Endothelial cell (in vitro differentiated cells): ENCODE measurements at regions not wholly inside any gene's neighbourhood (a gene's known extent, or its start where the extent isn't known, plus 50 kb on each side); places are given as distances from the start of the nearest gene placed in this dataset.

Experiments
- DNase-seq: peaks from one replicate; pipeline ENCODE4 v3.0.0; 2021; ENCODE audit warnings: low spot score
- H3K27ac Mint-ChIP-seq: one replicate; pipeline ENCODE4 v1.8.0; 2021; ENCODE audit warnings: mixed read lengths, inconsistent platforms; ENCODE audit not compliant: unreplicated experiment
- H3K27me3 Mint-ChIP-seq: one replicate; pipeline ENCODE4 v1.8.0; 2021; ENCODE audit warnings: mild to moderate bottlenecking, moderate library complexity, mixed read lengths, inconsistent platforms; ENCODE audit not compliant: unreplicated experiment
- H3K36me3 Mint-ChIP-seq: one replicate; pipeline ENCODE4 v1.8.0; 2021; ENCODE audit warnings: mild to moderate bottlenecking, low read depth, mixed read lengths, inconsistent platforms; ENCODE audit not compliant: unreplicated experiment
- H3K4me1 Mint-ChIP-seq: one replicate; pipeline ENCODE4 v1.8.0; 2021; ENCODE audit warnings: mild to moderate bottlenecking, mixed read lengths, inconsistent platforms; ENCODE audit not compliant: unreplicated experiment
- H3K4me3 Mint-ChIP-seq: one replicate; pipeline ENCODE4 v1.8.0; 2021; ENCODE audit warnings: mild to moderate bottlenecking, mixed read lengths, inconsistent platforms; ENCODE audit not compliant: unreplicated experiment
- H3K9me3 Mint-ChIP-seq: one replicate; pipeline ENCODE4 v1.8.0; 2021; ENCODE audit warnings: mixed read lengths, inconsistent platforms; ENCODE audit not compliant: unreplicated experiment
- CTCF ChIP-seq: fragments of 200-600 bp; sonication (generic); IDR thresholded peaks from one replicate; pipeline ENCODE4 v1.5.0; 2021; ENCODE audit warnings: antibody characterized with exemption; ENCODE audit not compliant: unreplicated experiment

- Mint-ChIP-seq H3K27ac (no peak overlapping the region), H3K9me3 (no peaks in the 10 kb centered on the region), H3K4me1 (no peaks in the 10 kb centered on the region), H3K27me3 (no peaks in the 10 kb centered on the region), H3K36me3 (no peaks in the 10 kb centered on the region), H3K4me3 (no peak overlapping the region)
- no peak for DNase-seq
- TF ChIP-seq CTCF, result no peak
Measured at GRCh38 chr5:67561151-67561932, 364.7 kb upstream of the CD180 start.

GRCh38 chr5:67552773-67553172 lies 356.2 kb upstream of the CD180 start:
- Mint-ChIP-seq H3K4me3 (no peak overlapping the region), H3K27me3 (no peaks in the 10 kb centered on the region), H3K36me3 (no peaks in the 10 kb centered on the region), H3K27ac (no peak overlapping the region), H3K4me1 (no peaks in the 10 kb centered on the region), H3K9me3 (no peaks in the 10 kb centered on the region)
- no peak for TF ChIP-seq CTCF
- no peak for DNase-seq

- no peak for TF ChIP-seq CTCF
- no peak overlapping the region for H3K4me3 Mint-ChIP-seq
- no peaks in the 10 kb centered on the region for H3K27me3 Mint-ChIP-seq
- H3K27ac Mint-ChIP-seq, result no peak overlapping the region
- no peaks in the 10 kb centered on the region for H3K36me3 Mint-ChIP-seq
- H3K4me1 Mint-ChIP-seq, result no peaks in the 10 kb centered on the region
- no peaks in the 10 kb centered on the region for H3K9me3 Mint-ChIP-seq
- DNase-seq, result no peak
Measured at GRCh38 chr5:67549947-67550346, 353.3 kb upstream of the CD180 start.

GRCh38 chr5:67549296-67549618 lies 352.7 kb upstream of the CD180 start:
- Mint-ChIP-seq H3K4me1 (no peaks in the 10 kb centered on the region), H3K27me3 (no peaks in the 10 kb centered on the region), H3K9me3 (no peaks in the 10 kb centered on the region), H3K27ac (no peak overlapping the region), H3K4me3 (no peak overlapping the region), H3K36me3 (no peaks in the 10 kb centered on the region)
- TF ChIP-seq CTCF, result no peak
- no peak for DNase-seq

GRCh38 chr5:67548520-67549295 lies 352.1 kb upstream of the CD180 start:
- no peaks in the 10 kb centered on the region for H3K36me3 Mint-ChIP-seq
- H3K27ac Mint-ChIP-seq, result no peak overlapping the region
- no peaks in the 10 kb centered on the region for H3K4me1 Mint-ChIP-seq
- no peak for TF ChIP-seq CTCF
- no peak for DNase-seq
- no peaks in the 10 kb centered on the region for H3K27me3 Mint-ChIP-seq
- H3K9me3 Mint-ChIP-seq, result no peaks in the 10 kb centered on the region
- no peak overlapping the region for H3K4me3 Mint-ChIP-seq
